HL-60 (cell line): ENCODE measurements at regions not wholly inside any gene's neighbourhood (a gene's known extent, or its start where the extent isn't known, plus 50 kb on each side); places are given as distances from the start of the nearest gene placed in this dataset.

Source experiments
- GABPA ChIP-seq: IDR thresholded peaks from 2 replicates; pipeline ENCODE4 v1.6.1; 2012; ENCODE audit warnings: low read depth
- TF ChIP-seq, protein P1 (sequence below): IDR thresholded peaks from one replicate; pipeline ENCODE4 v1.5.1; 2011; ENCODE audit warnings: low read length, control low read depth, inconsistent platforms; ENCODE audit not compliant: insufficient read depth

- TF ChIP-seq, protein P1, sequence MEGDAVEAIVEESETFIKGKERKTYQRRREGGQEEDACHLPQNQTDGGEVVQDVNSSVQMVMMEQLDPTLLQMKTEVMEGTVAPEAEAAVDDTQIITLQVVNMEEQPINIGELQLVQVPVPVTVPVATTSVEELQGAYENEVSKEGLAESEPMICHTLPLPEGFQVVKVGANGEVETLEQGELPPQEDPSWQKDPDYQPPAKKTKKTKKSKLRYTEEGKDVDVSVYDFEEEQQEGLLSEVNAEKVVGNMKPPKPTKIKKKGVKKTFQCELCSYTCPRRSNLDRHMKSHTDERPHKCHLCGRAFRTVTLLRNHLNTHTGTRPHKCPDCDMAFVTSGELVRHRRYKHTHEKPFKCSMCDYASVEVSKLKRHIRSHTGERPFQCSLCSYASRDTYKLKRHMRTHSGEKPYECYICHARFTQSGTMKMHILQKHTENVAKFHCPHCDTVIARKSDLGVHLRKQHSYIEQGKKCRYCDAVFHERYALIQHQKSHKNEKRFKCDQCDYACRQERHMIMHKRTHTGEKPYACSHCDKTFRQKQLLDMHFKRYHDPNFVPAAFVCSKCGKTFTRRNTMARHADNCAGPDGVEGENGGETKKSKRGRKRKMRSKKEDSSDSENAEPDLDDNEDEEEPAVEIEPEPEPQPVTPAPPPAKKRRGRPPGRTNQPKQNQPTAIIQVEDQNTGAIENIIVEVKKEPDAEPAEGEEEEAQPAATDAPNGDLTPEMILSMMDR: no peak
- no peak for TF ChIP-seq GABPA
Observed at GRCh38 chr1:116270316-116271057, 102.6 kb upstream of the ATP1A1 start.
